SK-N-SH treated with all-trans-retinoic acid at 6 μM for 48 hours (cell line): ENCODE measurements at regions not wholly inside any gene's neighbourhood (a gene's known extent, or its start where the extent isn't known, plus 50 kb on each side); places are given as distances from the start of the nearest gene placed in this dataset.

ENCODE experiments used
- ATAC-seq: fragments of 200-7000 bp; cut with Tn5 transposase; 3 replicates; pipeline ENCODE4 v1.9.1; 2020; ENCODE audit warnings: mild to moderate bottlenecking, moderate library complexity
- ARNTL ChIP-seq: fragments of 450-650 bp; formaldehyde crosslinking; IDR thresholded peaks from 2 replicates; pipeline ENCODE4 v1.5.0; 2020; ENCODE audit warnings: low read depth, mild to moderate bottlenecking, moderate library complexity, borderline replicate concordance
- BACH2 ChIP-seq: fragments of 250-450 bp; sonication (Bioruptor Pico); IDR thresholded peaks from 2 replicates; pipeline ENCODE4 v1.9.0; 2021; ENCODE audit warnings: mild to moderate bottlenecking, borderline replicate concordance
- CREB5 ChIP-seq: fragments of 250-450 bp; sonication (Bioruptor Pico); IDR thresholded peaks from 2 replicates; pipeline ENCODE4 v1.5.1; 2020; ENCODE audit warnings: low read depth, mild to moderate bottlenecking, moderate library complexity
- CSDC2 ChIP-seq: fragments of 250-450 bp; sonication (Bioruptor Pico); IDR thresholded peaks from 2 replicates; pipeline ENCODE4 v1.5.0; 2020; ENCODE audit warnings: mild to moderate bottlenecking, moderate library complexity
- CSRNP3 ChIP-seq: fragments of 250-450 bp; sonication (Bioruptor Pico); IDR thresholded peaks from 2 replicates; pipeline ENCODE4 v1.5.1; 2021; ENCODE audit warnings: mild to moderate bottlenecking, moderate library complexity
- ESRRG ChIP-seq: fragments of 250-450 bp; sonication (Bioruptor Pico); IDR thresholded peaks from 2 replicates; pipeline ENCODE4 v1.6.1; 2021; ENCODE audit warnings: mild to moderate bottlenecking
- GLIS3 ChIP-seq: fragments of 250-450 bp; sonication (Bioruptor Pico); IDR thresholded peaks from 2 replicates; pipeline ENCODE4 v1.5.0; 2020; ENCODE audit warnings: mild to moderate bottlenecking, moderate library complexity
- ISL1 ChIP-seq: fragments of 250-450 bp; sonication (Bioruptor Pico); IDR thresholded peaks from 2 replicates; pipeline ENCODE4 v2.1.2; 2022; ENCODE audit warnings: mild to moderate bottlenecking, moderate library complexity
- OSR1 ChIP-seq: fragments of 250-450 bp; sonication (Bioruptor Pico); IDR thresholded peaks from 2 replicates; pipeline ENCODE4 v1.8.0; 2022; ENCODE audit warnings: moderate library complexity, mild to moderate bottlenecking, inconsistent platforms
- PATZ1 ChIP-seq: fragments of 250-450 bp; sonication (Bioruptor Pico); IDR thresholded peaks from 2 replicates; pipeline ENCODE4 v1.8.0; 2020; ENCODE audit warnings: mild to moderate bottlenecking, moderate library complexity, borderline replicate concordance
- POU6F1 ChIP-seq: fragments of 250-450 bp; sonication (Bioruptor Pico); IDR thresholded peaks from 2 replicates; pipeline ENCODE4 v1.8.0; 2021; ENCODE audit warnings: low read depth, mild to moderate bottlenecking, moderate library complexity, borderline replicate concordance
- PPARA ChIP-seq: fragments of 250-450 bp; sonication (Bioruptor Pico); IDR thresholded peaks from 2 replicates; pipeline ENCODE4 v1.5.0; 2020; ENCODE audit warnings: mild to moderate bottlenecking, borderline replicate concordance
- RARB ChIP-seq: fragments of 250-450 bp; sonication (Bioruptor Pico); IDR thresholded peaks from 2 replicates; pipeline ENCODE4 v1.8.0; 2021; ENCODE audit warnings: mild to moderate bottlenecking, moderate library complexity
- SNAI2 ChIP-seq: fragments of 250-450 bp; sonication (Bioruptor Pico); IDR thresholded peaks from 2 replicates; pipeline ENCODE4 v1.5.0; 2020; ENCODE audit warnings: mild to moderate bottlenecking, moderate library complexity
- TOX ChIP-seq: fragments of 250-450 bp; sonication (Bioruptor Pico); IDR thresholded peaks from 2 replicates; pipeline ENCODE4 v1.8.0; 2021; ENCODE audit warnings: mild to moderate bottlenecking, moderate library complexity, borderline replicate concordance
- ZC3H10 ChIP-seq: fragments of 250-450 bp; sonication (Bioruptor Pico); IDR thresholded peaks from 2 replicates; pipeline ENCODE4 v1.5.1; 2021; ENCODE audit warnings: mild to moderate bottlenecking, moderate library complexity
- ZFP3 ChIP-seq: fragments of 250-450 bp; sonication (Bioruptor Pico); IDR thresholded peaks from 2 replicates; pipeline ENCODE4 v1.5.0; 2020; ENCODE audit warnings: mild to moderate bottlenecking, moderate library complexity
- ZFP30 ChIP-seq: fragments of 450-650 bp; formaldehyde crosslinking; IDR thresholded peaks from 2 replicates; pipeline ENCODE4 v1.5.0; 2022; ENCODE audit warnings: mild to moderate bottlenecking, moderate library complexity
- ZNF565 ChIP-seq: fragments of 450-650 bp; formaldehyde crosslinking; conservative IDR thresholded peaks from 2 replicates; pipeline ENCODE4 v1.5.0; 2020; ENCODE audit warnings: low read depth, mild to moderate bottlenecking, moderate library complexity
- ZNF70 ChIP-seq: fragments of 450-650 bp; formaldehyde crosslinking; IDR thresholded peaks from 2 replicates; pipeline ENCODE4 v1.5.0; 2020; ENCODE audit warnings: mild to moderate bottlenecking, moderate library complexity
- ZNF8 ChIP-seq: fragments of 450-650 bp; formaldehyde crosslinking; IDR thresholded peaks from 2 replicates; pipeline ENCODE4 v1.5.0; 2020; ENCODE audit warnings: mild to moderate bottlenecking, moderate library complexity

- TF ChIP-seq ZC3H10 (CRISPR knock-in tag) (no peak), CSDC2 (no peak), ISL1 (CRISPR knock-in tag) (no peak), ZNF565 (CRISPR knock-in tag) (no peak), BACH2 (CRISPR knock-in tag) (no peak), POU6F1 (CRISPR knock-in tag) (no peak), SNAI2 (CRISPR knock-in tag) (no peak), ZFP30 (CRISPR knock-in tag) (no peak), ESRRG (no peak), ZNF8 (CRISPR knock-in tag) (no peak), CSRNP3 (no peak), ZFP3 (CRISPR knock-in tag) (no peak)
- TF ChIP-seq, all 23 proteins: peak for 0
- ATAC-seq = no peak
Observed at GRCh38 chr1:90572446-90572845, 144.7 kb downstream of the BARHL2 start.

GRCh38 chr1:90568436-90568835 lies 148.7 kb downstream of the BARHL2 start:
- ATAC-seq = no peak
- TF ChIP-seq ZFP3 (CRISPR knock-in tag) = no peak
- no peak for TF ChIP-seq ESRRG
- no peak for TF ChIP-seq ZFP30 (CRISPR knock-in tag)
- TF ChIP-seq TOX (CRISPR knock-in tag) = no peak
- TF ChIP-seq RARB (CRISPR knock-in tag) = no peak
- no peak for TF ChIP-seq CSRNP3
- no peak for TF ChIP-seq ZC3H10 (CRISPR knock-in tag)
- no peak for TF ChIP-seq GLIS3 (CRISPR knock-in tag)
- TF ChIP-seq ZNF70 (CRISPR knock-in tag) = no peak

GRCh38 chr1:90564164-90564563 lies 152.9 kb downstream of the BARHL2 start:
- ATAC-seq = no peak
- TF ChIP-seq OSR1 (CRISPR knock-in tag) = no peak
- TF ChIP-seq PATZ1 (CRISPR knock-in tag) = no peak
- TF ChIP-seq CREB5 (CRISPR knock-in tag) = no peak
- TF ChIP-seq ZNF8 (CRISPR knock-in tag) = no peak
- no peak for TF ChIP-seq RARB (CRISPR knock-in tag)
- TF ChIP-seq BACH2 (CRISPR knock-in tag) = no peak
- TF ChIP-seq PPARA (CRISPR knock-in tag) = no peak
- no peak for TF ChIP-seq GLIS3 (CRISPR knock-in tag)
- no peak for TF ChIP-seq ZC3H10 (CRISPR knock-in tag)
- TF ChIP-seq POU6F1 (CRISPR knock-in tag) = no peak
- TF ChIP-seq ARNTL (CRISPR knock-in tag) = no peak
